ENCODE measurements at regions not wholly inside any gene's neighbourhood (a gene's known extent, or its start where the extent isn't known, plus 50 kb on each side); places are given as distances from the start of the nearest gene placed in this dataset.
"Not testable (repeated sequence)": the region's sequence is repeated elsewhere in the genome, so short reads cannot be mapped to it uniquely, and the experiment has no call there.

- DNase-seq, result not testable (repeated sequence)
Observed at GRCh38 chr1:185538309-185538898, 195.8 kb upstream of the HMCN1 start.

- DNase-seq, result no peak
Observed at GRCh38 chr1:185537596-185537995, 196.6 kb upstream of the HMCN1 start.

- DNase-seq, result no peak
Observed at GRCh38 chr1:185536165-185536920, 197.8 kb upstream of the HMCN1 start.

- DNase-seq, result no peak
Observed at GRCh38 chr1:185535621-185536020, 198.6 kb upstream of the HMCN1 start.

- DNase-seq, result no peak
Observed at GRCh38 chr1:185534801-185535200, 199.4 kb upstream of the HMCN1 start.

- DNase-seq, result no peak
Observed at GRCh38 chr1:185533596-185533995, 200.6 kb upstream of the HMCN1 start.

GRCh38 chr1:185532856-185533255 lies 201.3 kb upstream of the HMCN1 start:
- no peak for DNase-seq

- no peak for DNase-seq
Observed at GRCh38 chr1:185531838-185532237, 202.4 kb upstream of the HMCN1 start.

- DNase-seq, result peak; percentile 25
Observed at GRCh38 chr1:185530215-185530614, 204.0 kb upstream of the HMCN1 start.

- DNase-seq, result no peak
Observed at GRCh38 chr1:185529673-185530072, 204.5 kb upstream of the HMCN1 start.

GRCh38 chr1:185528084-185528676 lies 206.0 kb upstream of the HMCN1 start:
- DNase-seq, result no peak

GRCh38 chr1:185526344-185527307 lies 207.6 kb upstream of the HMCN1 start:
- no peak for DNase-seq

GRCh38 chr1:185520188-185520920 lies 203.3 kb upstream of the IVNS1ABP start:
- DNase-seq, result no peak

GRCh38 chr1:185517808-185518419 lies 200.9 kb upstream of the IVNS1ABP start:
- DNase-seq, result no peak

- not testable (repeated sequence) for DNase-seq
Observed at GRCh38 chr1:185517301-185517700, 200.3 kb upstream of the IVNS1ABP start.

GRCh38 chr1:185515696-185516095 lies 198.7 kb upstream of the IVNS1ABP start:
- DNase-seq, result no peak

- no peak for DNase-seq
Observed at GRCh38 chr1:185514311-185514710, 197.3 kb upstream of the IVNS1ABP start.

GRCh38 chr1:185512442-185512841 lies 195.4 kb upstream of the IVNS1ABP start:
- no peak for DNase-seq

- DNase-seq, result no peak
Observed at GRCh38 chr1:185501099-185501498, 184.1 kb upstream of the IVNS1ABP start.

- DNase-seq, result no peak
Observed at GRCh38 chr1:185500001-185500626, 183.1 kb upstream of the IVNS1ABP start.

GRCh38 chr1:185498207-185498606 lies 181.2 kb upstream of the IVNS1ABP start:
- DNase-seq, result no peak

Measured in hematopoietic multipotent progenitor cell treated with erythropoietin and hydrocortisone succinate and interleukin-3 and kit ligand, for 8 days (in vitro differentiated cells).